ENCODE measurements at regions not wholly inside any gene's neighbourhood (a gene's known extent, or its start where the extent isn't known, plus 50 kb on each side); places are given as distances from the start of the nearest gene placed in this dataset.

GRCh38 chr22:27625769-27626674, 175.5 kb downstream of the MN1 start:
- DNase-seq (ENCODE audit: low read depth): no peak
- no peak overlapping the region for H3K4me3 ChIP-seq (ENCODE audit: low read depth, low read length)
- no peak for TF ChIP-seq MAX (IDR thresholded peaks at IDR 0.05; ENCODE audit: low read depth, low read length)
- no peak for TF ChIP-seq MYC (IDR thresholded peaks at IDR 0.05; ENCODE audit: low read depth, low read length)
- no peak for TF ChIP-seq POLR2A (IDR thresholded peaks at IDR 0.05; ENCODE audit: extremely low read depth, insufficient read length)
- TF ChIP-seq CTCF (IDR thresholded peaks at IDR 0.05; ENCODE audit: low read depth, low read length): no peak

- DNase-seq (ENCODE audit: low read depth): no peak
- TF ChIP-seq CTCF (IDR thresholded peaks at IDR 0.05; ENCODE audit: low read depth, low read length): no peak
- TF ChIP-seq MAX (IDR thresholded peaks at IDR 0.05; ENCODE audit: low read depth, low read length): no peak
- no peak for TF ChIP-seq MYC (IDR thresholded peaks at IDR 0.05; ENCODE audit: low read depth, low read length)
- TF ChIP-seq POLR2A (IDR thresholded peaks at IDR 0.05; ENCODE audit: extremely low read depth, insufficient read length): no peak
- no peak overlapping the region for H3K4me3 ChIP-seq (ENCODE audit: low read depth, low read length)
Observed at GRCh38 chr22:27626675-27627443, 174.7 kb downstream of the MN1 start.

- peak; percentile 69 for DNase-seq (ENCODE audit: low read depth)
- TF ChIP-seq CTCF (IDR thresholded peaks at IDR 0.05; ENCODE audit: low read depth, low read length) (peak; percentile 38), POLR2A (IDR thresholded peaks at IDR 0.05; ENCODE audit: extremely low read depth, insufficient read length) (no peak)
- H3K4me3 ChIP-seq (ENCODE audit: low read depth, low read length): no peak overlapping the region
Observed at GRCh38 chr22:27627444-27627833, 174.1 kb downstream of the MN1 start.

- DNase-seq (ENCODE audit: low read depth): no peak
- TF ChIP-seq MAX (IDR thresholded peaks at IDR 0.05; ENCODE audit: low read depth, low read length) (no peak), MYC (IDR thresholded peaks at IDR 0.05; ENCODE audit: low read depth, low read length) (no peak), POLR2A (IDR thresholded peaks at IDR 0.05; ENCODE audit: extremely low read depth, insufficient read length) (no peak), CTCF (IDR thresholded peaks at IDR 0.05; ENCODE audit: low read depth, low read length) (no peak)
- H3K4me3 ChIP-seq (ENCODE audit: low read depth, low read length): no peak overlapping the region
Observed at GRCh38 chr22:27627901-27628300, 173.7 kb downstream of the MN1 start.

GRCh38 chr22:27628341-27628740, 173.2 kb downstream of the MN1 start:
- H3K4me3 ChIP-seq (ENCODE audit: low read depth, low read length): no peak overlapping the region
- TF ChIP-seq MYC (IDR thresholded peaks at IDR 0.05; ENCODE audit: low read depth, low read length): no peak
- TF ChIP-seq CTCF (IDR thresholded peaks at IDR 0.05; ENCODE audit: low read depth, low read length): no peak
- no peak for TF ChIP-seq MAX (IDR thresholded peaks at IDR 0.05; ENCODE audit: low read depth, low read length)
- TF ChIP-seq POLR2A (IDR thresholded peaks at IDR 0.05; ENCODE audit: extremely low read depth, insufficient read length): no peak
- DNase-seq (ENCODE audit: low read depth): no peak

All from NB4 (cell line).